Right lobe of liver (tissue), 4 donors: ENCODE measurements at regions not wholly inside any gene's neighbourhood (a gene's known extent, or its start where the extent isn't known, plus 50 kb on each side); places are given as distances from the start of the nearest gene placed in this dataset.

ENCODE experiments used
- CTCF ChIP-seq, 4 donors: fragments of 200-600 bp in 3 of 4; fragments of 450-650 bp in 1 of 4; IDR thresholded peaks; one replicate each; pipeline versions ENCODE4 v1.5.1 to v1.8.0; 2016 to 2022; ENCODE audit warnings: antibody characterized with exemption in 4 of 4, mild to moderate bottlenecking in 2 of 4
- POLR2A ChIP-seq: fragments of 450-650 bp; IDR thresholded peaks from one replicate; pipeline ENCODE4 v1.6.1; 2017; ENCODE audit warnings: antibody characterized with exemption, mild to moderate bottlenecking
- donor health status: DM: no; HTN: no; CAD: no.
- donor health status: DM: no; HTN: no; CAD: no.
- donor health status: DM: no; HTN: yes; CAD: no.

DNA sequence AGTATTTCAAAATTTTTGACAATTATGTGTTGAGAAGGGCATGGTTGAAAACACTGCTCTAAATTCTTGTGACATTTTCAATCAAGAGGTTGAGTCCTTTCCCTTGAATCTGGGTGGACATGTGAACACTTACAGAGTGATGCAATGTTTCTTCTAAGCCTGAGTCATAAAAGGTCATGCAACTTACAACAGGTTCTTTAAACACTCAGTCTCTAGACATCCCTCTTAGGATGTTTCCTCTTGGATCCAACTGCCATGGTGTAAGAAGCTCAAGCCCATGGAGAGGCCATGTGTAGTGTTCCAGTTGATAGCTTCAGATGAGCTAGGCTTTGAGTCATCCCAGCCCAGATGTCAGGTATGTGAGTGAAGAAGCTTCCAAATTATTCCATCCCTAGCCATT is 232.2 kb upstream of the MAOA start:
- no peak for TF ChIP-seq POLR2A
- TF ChIP-seq CTCF (IDR thresholded peaks at IDR 0.05): no peak
